Erythroblast (primary cell): ENCODE measurements at regions not wholly inside any gene's neighbourhood (a gene's known extent, or its start where the extent isn't known, plus 50 kb on each side); places are given as distances from the start of the nearest gene placed in this dataset.

Experiments used
- GATA1 ChIP-seq: IDR thresholded peaks from 2 replicates; pipeline ENCODE4 v1.6.1; 2011; ENCODE audit warnings: low read depth, mild to moderate bottlenecking, control low read depth, low read length, moderate library complexity
- POLR2A ChIP-seq: IDR thresholded peaks from 2 replicates; pipeline ENCODE4 v1.6.1; 2011; ENCODE audit warnings: mild to moderate bottlenecking, low read length

DNA sequence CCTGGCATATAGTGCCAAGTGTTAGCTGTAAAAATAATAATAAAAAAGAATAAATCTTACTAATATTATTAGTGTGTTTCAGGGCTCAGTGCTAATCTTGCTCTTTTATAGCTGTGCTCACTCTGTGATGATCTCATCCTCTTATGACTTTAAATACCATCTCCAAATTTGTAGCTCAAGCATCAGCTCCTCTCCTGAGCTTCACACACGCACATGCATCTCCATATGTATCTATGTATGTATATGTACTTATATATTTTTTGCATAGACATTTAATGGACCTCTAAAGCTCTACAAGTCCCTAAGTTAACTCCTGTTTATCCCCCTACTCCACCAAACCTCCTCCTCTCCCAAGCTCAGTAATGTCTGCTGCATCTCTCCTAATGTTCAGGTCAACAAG, 170.8 kb upstream of the NR3C1 start:
- TF ChIP-seq POLR2A, result no peak
- no peak for TF ChIP-seq GATA1
